Endothelial cell (in vitro differentiated cells): ENCODE measurements at regions not wholly inside any gene's neighbourhood (a gene's known extent, or its start where the extent isn't known, plus 50 kb on each side); places are given as distances from the start of the nearest gene placed in this dataset.

Experiments
- DNase-seq: peaks from one replicate; pipeline ENCODE4 v3.0.0; 2021; ENCODE audit warnings: low spot score
- H3K27ac Mint-ChIP-seq: one replicate; pipeline ENCODE4 v1.8.0; 2021; ENCODE audit warnings: mixed read lengths, inconsistent platforms; ENCODE audit not compliant: unreplicated experiment
- H3K27me3 Mint-ChIP-seq: one replicate; pipeline ENCODE4 v1.8.0; 2021; ENCODE audit warnings: mild to moderate bottlenecking, moderate library complexity, mixed read lengths, inconsistent platforms; ENCODE audit not compliant: unreplicated experiment
- H3K36me3 Mint-ChIP-seq: one replicate; pipeline ENCODE4 v1.8.0; 2021; ENCODE audit warnings: mild to moderate bottlenecking, low read depth, mixed read lengths, inconsistent platforms; ENCODE audit not compliant: unreplicated experiment
- H3K4me1 Mint-ChIP-seq: one replicate; pipeline ENCODE4 v1.8.0; 2021; ENCODE audit warnings: mild to moderate bottlenecking, mixed read lengths, inconsistent platforms; ENCODE audit not compliant: unreplicated experiment
- H3K4me3 Mint-ChIP-seq: one replicate; pipeline ENCODE4 v1.8.0; 2021; ENCODE audit warnings: mild to moderate bottlenecking, mixed read lengths, inconsistent platforms; ENCODE audit not compliant: unreplicated experiment
- H3K9me3 Mint-ChIP-seq: one replicate; pipeline ENCODE4 v1.8.0; 2021; ENCODE audit warnings: mixed read lengths, inconsistent platforms; ENCODE audit not compliant: unreplicated experiment
- TF ChIP-seq, protein P1 (sequence below): fragments of 200-600 bp; sonication (generic); IDR thresholded peaks from one replicate; pipeline ENCODE4 v1.5.0; 2021; ENCODE audit warnings: antibody characterized with exemption; ENCODE audit not compliant: unreplicated experiment

DNA sequence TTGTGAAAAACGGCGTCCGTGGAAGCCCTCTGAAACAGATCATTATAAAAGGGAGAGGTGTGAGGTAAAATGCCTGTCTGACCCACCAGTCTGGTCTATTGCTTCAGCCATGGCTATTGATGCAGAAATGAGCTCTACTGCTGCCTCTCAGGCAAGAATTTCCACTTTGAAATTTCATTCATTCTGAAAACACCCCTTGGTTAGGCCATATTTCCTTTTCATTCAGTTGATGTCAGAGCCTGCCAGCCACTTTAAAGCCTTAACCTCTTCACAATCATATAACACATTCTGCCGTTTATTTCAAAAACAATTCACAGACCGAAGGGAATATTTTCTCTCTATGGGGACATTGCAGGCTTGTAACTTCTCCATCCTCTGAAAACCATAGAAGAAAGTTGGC, 71.9 kb downstream of the FOXB1 start:
- H3K9me3 Mint-ChIP-seq: no peaks in the 10 kb centered on the region
- DNase-seq: no peak
- TF ChIP-seq, protein P1, sequence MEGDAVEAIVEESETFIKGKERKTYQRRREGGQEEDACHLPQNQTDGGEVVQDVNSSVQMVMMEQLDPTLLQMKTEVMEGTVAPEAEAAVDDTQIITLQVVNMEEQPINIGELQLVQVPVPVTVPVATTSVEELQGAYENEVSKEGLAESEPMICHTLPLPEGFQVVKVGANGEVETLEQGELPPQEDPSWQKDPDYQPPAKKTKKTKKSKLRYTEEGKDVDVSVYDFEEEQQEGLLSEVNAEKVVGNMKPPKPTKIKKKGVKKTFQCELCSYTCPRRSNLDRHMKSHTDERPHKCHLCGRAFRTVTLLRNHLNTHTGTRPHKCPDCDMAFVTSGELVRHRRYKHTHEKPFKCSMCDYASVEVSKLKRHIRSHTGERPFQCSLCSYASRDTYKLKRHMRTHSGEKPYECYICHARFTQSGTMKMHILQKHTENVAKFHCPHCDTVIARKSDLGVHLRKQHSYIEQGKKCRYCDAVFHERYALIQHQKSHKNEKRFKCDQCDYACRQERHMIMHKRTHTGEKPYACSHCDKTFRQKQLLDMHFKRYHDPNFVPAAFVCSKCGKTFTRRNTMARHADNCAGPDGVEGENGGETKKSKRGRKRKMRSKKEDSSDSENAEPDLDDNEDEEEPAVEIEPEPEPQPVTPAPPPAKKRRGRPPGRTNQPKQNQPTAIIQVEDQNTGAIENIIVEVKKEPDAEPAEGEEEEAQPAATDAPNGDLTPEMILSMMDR: no peak
- H3K27me3 Mint-ChIP-seq: no peaks in the 10 kb centered on the region
- no peak overlapping the region for H3K4me3 Mint-ChIP-seq
- peak overlapping the region; percentile 43 for H3K27ac Mint-ChIP-seq
- peaks cover 26% of the 10 kb centered on the region for H3K4me1 Mint-ChIP-seq
- no peaks in the 10 kb centered on the region for H3K36me3 Mint-ChIP-seq

DNA sequence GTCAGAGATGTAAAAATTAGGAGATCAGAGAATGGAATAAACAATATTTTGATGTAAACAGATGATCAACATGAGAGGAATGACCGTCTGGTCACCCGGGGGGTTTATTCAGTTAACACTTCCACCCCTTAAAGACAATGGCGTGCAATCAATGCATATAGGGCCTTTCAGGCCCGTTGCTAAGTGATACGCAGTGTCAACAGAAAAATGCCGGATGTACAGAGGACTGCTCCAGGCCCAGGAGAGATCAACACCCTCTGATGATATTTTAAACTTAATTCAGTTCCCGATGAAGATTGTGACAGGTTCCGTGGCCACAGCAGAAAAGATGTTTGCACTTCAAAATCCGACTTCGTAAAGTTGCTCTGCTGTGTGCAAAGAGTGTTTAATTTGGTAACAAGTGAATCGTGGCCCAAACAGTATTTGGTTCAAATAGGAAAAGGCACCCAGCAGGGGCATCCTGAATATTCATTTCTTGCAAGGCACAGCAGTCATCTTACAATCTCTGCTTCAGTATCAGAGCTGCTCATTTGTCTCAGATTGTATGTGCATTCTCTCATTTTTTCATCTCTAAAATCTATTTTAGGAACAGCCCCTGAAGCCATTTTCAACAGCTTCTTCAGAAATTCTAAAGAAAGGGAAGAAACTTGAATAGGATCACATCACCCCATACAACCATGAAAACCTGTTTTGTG, 72.6 kb downstream of the FOXB1 start:
- H3K36me3 Mint-ChIP-seq: no peaks in the 10 kb centered on the region
- peak overlapping the region; percentile 43 for H3K27ac Mint-ChIP-seq

DNA sequence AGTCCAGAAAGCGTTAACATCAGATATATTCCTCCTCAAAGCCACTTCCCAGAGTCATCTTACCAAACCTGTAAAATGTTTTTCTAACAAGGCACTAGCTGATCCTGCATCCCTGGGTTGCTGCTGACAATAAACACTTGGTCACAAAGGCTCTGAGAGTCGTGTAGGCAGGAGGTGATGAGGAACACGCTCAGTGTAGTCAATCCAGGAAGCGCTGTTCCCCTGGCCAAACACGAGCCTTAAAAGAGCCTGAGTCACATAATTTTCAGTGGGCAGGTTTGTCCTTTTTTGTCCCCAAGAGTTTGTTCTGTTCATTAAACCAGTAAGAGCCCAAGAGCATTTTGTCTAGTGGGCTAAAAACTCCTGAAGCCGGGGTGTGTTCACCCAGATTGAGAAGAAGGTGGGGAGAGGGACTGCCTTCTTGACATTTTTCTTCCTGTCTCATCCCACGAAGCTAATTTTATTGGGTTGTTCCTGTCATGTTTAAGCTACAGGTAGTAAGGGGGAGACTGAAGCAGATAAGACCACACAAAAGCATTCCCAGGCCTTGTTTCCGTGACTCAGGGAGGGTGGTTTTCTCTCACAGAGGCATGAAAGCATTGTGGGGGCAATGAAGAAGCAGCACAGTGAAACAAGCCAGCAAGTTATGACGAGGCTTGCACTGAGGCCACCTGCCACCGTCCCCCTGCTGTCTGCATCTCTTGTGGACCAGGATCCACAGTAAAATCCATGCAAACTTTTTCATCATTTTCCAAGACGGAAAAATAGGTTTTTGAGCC, 73.7 kb downstream of the FOXB1 start:
- Mint-ChIP-seq H3K9me3 (no peaks in the 10 kb centered on the region), H3K27ac (peak overlapping the region; percentile 7), H3K4me1 (peaks cover 26% of the 10 kb centered on the region), H3K36me3 (no peaks in the 10 kb centered on the region), H3K27me3 (no peaks in the 10 kb centered on the region), H3K4me3 (no peak overlapping the region)
- DNase-seq: no peak
- TF ChIP-seq, protein P1: no peak

More for the DNA sequence above, 72.6 kb downstream of the FOXB1 start:
- H3K9me3 Mint-ChIP-seq: no peaks in the 10 kb centered on the region
- TF ChIP-seq, protein P1: no peak
- no peak overlapping the region for H3K4me3 Mint-ChIP-seq
- peaks cover 26% of the 10 kb centered on the region for H3K4me1 Mint-ChIP-seq
- H3K27me3 Mint-ChIP-seq: no peaks in the 10 kb centered on the region
- no peak for DNase-seq

DNA sequence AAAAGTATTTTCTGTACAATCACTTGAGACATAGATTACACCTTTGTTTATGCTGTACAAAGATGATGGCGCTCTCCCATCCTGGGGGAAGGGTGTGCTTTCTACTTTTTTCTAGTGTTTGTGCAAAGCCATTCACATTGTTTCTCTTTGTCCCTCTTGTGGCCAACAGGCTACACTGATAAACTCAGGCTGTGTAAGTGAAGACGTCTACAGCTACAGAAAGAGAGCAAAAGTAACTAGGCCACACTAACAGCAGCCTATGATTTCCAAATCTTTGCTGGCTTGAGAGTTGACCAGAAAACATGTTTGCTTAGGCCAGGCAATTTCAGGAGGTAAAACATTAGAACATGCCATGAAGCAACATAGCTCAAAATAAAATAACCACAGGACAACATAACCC, 75.1 kb downstream of the FOXB1 start:
- DNase-seq: peak; percentile 11
- no peaks in the 10 kb centered on the region for H3K27me3 Mint-ChIP-seq
- TF ChIP-seq, protein P1: peak; percentile 67
- H3K27ac Mint-ChIP-seq: no peak overlapping the region
- no peaks in the 10 kb centered on the region for H3K9me3 Mint-ChIP-seq
- H3K36me3 Mint-ChIP-seq: no peaks in the 10 kb centered on the region
- H3K4me3 Mint-ChIP-seq: no peak overlapping the region
- H3K4me1 Mint-ChIP-seq: peaks cover 22% of the 10 kb centered on the region

GRCh38 chr15:60081976-60082375, 77.9 kb downstream of the FOXB1 start:
- Mint-ChIP-seq H3K4me3 (no peak overlapping the region), H3K27me3 (no peaks in the 10 kb centered on the region), H3K4me1 (peaks cover 17% of the 10 kb centered on the region), H3K27ac (no peak overlapping the region), H3K9me3 (no peaks in the 10 kb centered on the region), H3K36me3 (no peaks in the 10 kb centered on the region)
- TF ChIP-seq, protein P1: no peak
- no peak for DNase-seq
